ENCODE measurements at regions not wholly inside any gene's neighbourhood (a gene's known extent, or its start where the extent isn't known, plus 50 kb on each side); places are given as distances from the start of the nearest gene placed in this dataset.

DNA sequence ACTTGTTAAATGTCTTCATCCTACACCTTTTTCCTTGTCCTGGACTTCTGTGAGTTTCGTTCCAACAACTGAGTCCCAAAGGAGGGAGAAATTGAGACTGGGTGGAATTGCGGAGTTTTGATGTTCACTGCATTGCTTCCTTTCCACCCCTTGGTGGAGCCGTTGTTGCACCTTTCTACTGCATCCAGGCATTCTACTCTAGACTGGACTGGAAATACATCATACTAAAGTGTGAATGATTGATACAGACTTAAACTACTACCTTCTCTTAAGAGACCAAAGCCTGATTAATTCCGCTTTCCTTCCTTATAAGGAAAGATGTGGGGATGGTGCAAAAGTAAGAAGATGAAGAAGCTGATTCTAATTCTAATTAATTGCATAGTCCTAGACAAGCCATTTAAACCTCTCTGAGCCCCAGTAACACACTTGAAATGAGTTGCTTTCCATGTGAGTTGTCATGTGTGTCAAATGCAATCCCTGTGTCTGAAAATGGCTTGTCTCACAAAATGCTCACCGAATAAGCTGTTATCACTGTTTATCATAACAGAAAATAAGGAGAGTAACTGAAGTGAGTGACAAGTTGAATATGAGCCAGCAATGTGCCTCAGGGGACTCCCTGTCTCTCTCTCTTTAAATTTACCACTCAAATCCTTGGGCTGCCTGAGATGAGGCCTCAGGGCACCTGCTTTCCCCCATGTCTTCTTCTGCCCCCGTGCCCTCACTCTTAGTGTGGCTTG lies 338.3 kb upstream of the CHD6 start:
- H3K4me1 ChIP-seq: no peaks in the 10 kb centered on the region
- ATAC-seq: no peak
- no peaks in the 10 kb centered on the region for H3K36me3 ChIP-seq
- no peaks in the 10 kb centered on the region for H3K9me3 ChIP-seq
- H3K27me3 ChIP-seq (ENCODE audit: low read depth): peaks cover 3% of the 10 kb centered on the region
- no peak overlapping the region for H3K27ac ChIP-seq
- no peak for DNase-seq
- TF ChIP-seq, protein P1, sequence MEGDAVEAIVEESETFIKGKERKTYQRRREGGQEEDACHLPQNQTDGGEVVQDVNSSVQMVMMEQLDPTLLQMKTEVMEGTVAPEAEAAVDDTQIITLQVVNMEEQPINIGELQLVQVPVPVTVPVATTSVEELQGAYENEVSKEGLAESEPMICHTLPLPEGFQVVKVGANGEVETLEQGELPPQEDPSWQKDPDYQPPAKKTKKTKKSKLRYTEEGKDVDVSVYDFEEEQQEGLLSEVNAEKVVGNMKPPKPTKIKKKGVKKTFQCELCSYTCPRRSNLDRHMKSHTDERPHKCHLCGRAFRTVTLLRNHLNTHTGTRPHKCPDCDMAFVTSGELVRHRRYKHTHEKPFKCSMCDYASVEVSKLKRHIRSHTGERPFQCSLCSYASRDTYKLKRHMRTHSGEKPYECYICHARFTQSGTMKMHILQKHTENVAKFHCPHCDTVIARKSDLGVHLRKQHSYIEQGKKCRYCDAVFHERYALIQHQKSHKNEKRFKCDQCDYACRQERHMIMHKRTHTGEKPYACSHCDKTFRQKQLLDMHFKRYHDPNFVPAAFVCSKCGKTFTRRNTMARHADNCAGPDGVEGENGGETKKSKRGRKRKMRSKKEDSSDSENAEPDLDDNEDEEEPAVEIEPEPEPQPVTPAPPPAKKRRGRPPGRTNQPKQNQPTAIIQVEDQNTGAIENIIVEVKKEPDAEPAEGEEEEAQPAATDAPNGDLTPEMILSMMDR (IDR thresholded peaks at IDR 0.05): peak; percentile 36
- intact Hi-C loops (cut with DNase I): loop anchor here (10.0 kb wide), 1 partner anchor 58 kb away; no protein-coding TSS in a partner anchor
- H3K4me3 ChIP-seq: no peak overlapping the region

- no peak overlapping the region for H3K4me3 ChIP-seq
- intact Hi-C loops (cut with DNase I): loop anchor here (10.0 kb wide), 1 partner anchor 63 kb away; no protein-coding TSS in a partner anchor
- H3K9me3 ChIP-seq: no peaks in the 10 kb centered on the region
- no peak for DNase-seq
- ATAC-seq: no peak
- H3K27ac ChIP-seq: no peak overlapping the region
- H3K36me3 ChIP-seq: no peaks in the 10 kb centered on the region
- TF ChIP-seq, protein P1 (IDR thresholded peaks at IDR 0.05): no peak
- H3K4me1 ChIP-seq: no peaks in the 10 kb centered on the region
- H3K27me3 ChIP-seq (ENCODE audit: low read depth): peaks cover 3% of the 10 kb centered on the region
These were observed 334.0 kb upstream of the CHD6 start for GRCh38 chr20:41952166-41952565.

GRCh38 chr20:41951615-41952014 lies 333.4 kb upstream of the CHD6 start:
- Histone ChIP-seq H3K4me3 (no peak overlapping the region), H3K36me3 (no peaks in the 10 kb centered on the region), H3K27me3 (ENCODE audit: low read depth) (peaks cover 3% of the 10 kb centered on the region), H3K27ac (no peak overlapping the region), H3K4me1 (no peaks in the 10 kb centered on the region), H3K9me3 (no peaks in the 10 kb centered on the region)
- no peak for DNase-seq
- TF ChIP-seq, protein P1 (IDR thresholded peaks at IDR 0.05): no peak
- no peak for ATAC-seq
- intact Hi-C loops (cut with DNase I): loop anchor here (10.0 kb wide), 1 partner anchor 63 kb away; no protein-coding TSS in a partner anchor

- no peak for DNase-seq
- Histone ChIP-seq H3K27me3 (ENCODE audit: low read depth) (peaks cover 4% of the 10 kb centered on the region), H3K4me3 (no peak overlapping the region), H3K4me1 (peaks cover 3% of the 10 kb centered on the region), H3K36me3 (no peaks in the 10 kb centered on the region), H3K27ac (no peak overlapping the region), H3K9me3 (no peaks in the 10 kb centered on the region)
- TF ChIP-seq, protein P1 (IDR thresholded peaks at IDR 0.05): no peak
- ATAC-seq: no peak
- intact Hi-C loops (cut with DNase I): no loop called here
These were observed 321.5 kb upstream of the CHD6 start for GRCh38 chr20:41939659-41940058.

- no peak for ATAC-seq
- H3K27me3 ChIP-seq (ENCODE audit: low read depth): peaks cover 4% of the 10 kb centered on the region
- TF ChIP-seq, protein P1 (IDR thresholded peaks at IDR 0.05): no peak
- H3K36me3 ChIP-seq: no peaks in the 10 kb centered on the region
- peaks cover 3% of the 10 kb centered on the region for H3K4me1 ChIP-seq
- intact Hi-C loops (cut with DNase I): no loop called here
- no peak overlapping the region for H3K4me3 ChIP-seq
- no peaks in the 10 kb centered on the region for H3K9me3 ChIP-seq
- no peak overlapping the region for H3K27ac ChIP-seq
- DNase-seq: no peak
These were observed 320.2 kb upstream of the CHD6 start for GRCh38 chr20:41938353-41938752.
